ENCODE measurements at regions not wholly inside any gene's neighbourhood (a gene's known extent, or its start where the extent isn't known, plus 50 kb on each side); places are given as distances from the start of the nearest gene placed in this dataset.
"Not testable (repeated sequence)": the region's sequence is repeated elsewhere in the genome, so short reads cannot be mapped to it uniquely, and the experiment has no call there.

GRCh38 chr6:153449279-153449678 is 318.2 kb upstream of the RGS17 start:
- Histone ChIP-seq H2BK120ac (ENCODE audit: low read depth, low read length) (no peak overlapping the region), H4K5ac (ENCODE audit: low read length) (no peak overlapping the region), H3K4me2 (ENCODE audit: low read length) (no peak overlapping the region), H2BK15ac (replicated peaks; ENCODE audit: low read depth) (no peak overlapping the region), H3K4ac (ENCODE audit: low read depth, low read length) (no peak overlapping the region), H3K36me3 (ENCODE audit: control insufficient read depth, insufficient read depth, low read length) (no peaks in the 10 kb centered on the region), H3K79me2 (ENCODE audit: control insufficient read depth, insufficient read depth, low read length) (no peaks in the 10 kb centered on the region), H3K18ac (ENCODE audit: low read length) (no peak overlapping the region), H3K56ac (ENCODE audit: low read length) (peak overlapping the region; percentile 42), H3K4me1 (ENCODE audit: control insufficient read depth, low read depth, low read length) (no peaks in the 10 kb centered on the region), H3K4me3 (ENCODE audit: low read length) (no peak overlapping the region), H3K27me3 (ENCODE audit: insufficient read depth, low read length, poor library complexity) (no peaks in the 10 kb centered on the region), H4K8ac (ENCODE audit: low read depth, low read length) (no peak overlapping the region), H3K9ac (ENCODE audit: low read length) (no peak overlapping the region), H3K23ac (ENCODE audit: low read length) (no peak overlapping the region), H2AK5ac (ENCODE audit: low read length) (no peak overlapping the region), H3K79me1 (ENCODE audit: low read length) (no peaks in the 10 kb centered on the region), H3K27ac (ENCODE audit: low read depth, low read length) (no peak overlapping the region), H2BK5ac (ENCODE audit: low read length) (no peak overlapping the region)
- no peak for DNase-seq

- not testable (repeated sequence) for H3K23ac ChIP-seq (ENCODE audit: low read length); H3K9ac ChIP-seq (ENCODE audit: low read length); H2AK5ac ChIP-seq (ENCODE audit: low read length); H3K4me3 ChIP-seq (ENCODE audit: low read length); H2BK120ac ChIP-seq (ENCODE audit: low read depth, low read length); H3K56ac ChIP-seq (ENCODE audit: low read length); H4K8ac ChIP-seq (ENCODE audit: low read depth, low read length); H2BK15ac ChIP-seq (replicated peaks; ENCODE audit: low read depth); H3K79me1 ChIP-seq (ENCODE audit: low read length); H3K18ac ChIP-seq (ENCODE audit: low read length); H3K27me3 ChIP-seq (ENCODE audit: insufficient read depth, low read length, poor library complexity); H3K79me2 ChIP-seq (ENCODE audit: control insufficient read depth, insufficient read depth, low read length); H3K4me1 ChIP-seq (ENCODE audit: control insufficient read depth, low read depth, low read length); H3K4ac ChIP-seq (ENCODE audit: low read depth, low read length); H3K4me2 ChIP-seq (ENCODE audit: low read length); H3K36me3 ChIP-seq (ENCODE audit: control insufficient read depth, insufficient read depth, low read length); H4K5ac ChIP-seq (ENCODE audit: low read length); H2BK5ac ChIP-seq (ENCODE audit: low read length)
- no CpG with 5 or more reads among the region's 2 CpGs for WGBS (ENCODE audit: extremely low coverage, insufficient coverage, low lambda C conversion rate)
- peak; percentile 66 for DNase-seq
- peak overlapping the region; percentile 87 for H3K27ac ChIP-seq (ENCODE audit: low read depth, low read length)
Measured at GRCh38 chr6:153442749-153443148, 311.7 kb upstream of the RGS17 start.

GRCh38 chr6:153442096-153442495 is 311.0 kb upstream of the RGS17 start:
- Histone ChIP-seq H3K18ac (ENCODE audit: low read length) (peak overlapping the region; percentile 95), H3K4me2 (ENCODE audit: low read length) (no peak overlapping the region), H2AK5ac (ENCODE audit: low read length) (no peak overlapping the region), H3K23ac (ENCODE audit: low read length) (no peak overlapping the region), H4K5ac (ENCODE audit: low read length) (no peak overlapping the region), H3K36me3 (ENCODE audit: control insufficient read depth, insufficient read depth, low read length) (no peaks in the 10 kb centered on the region), H3K4me3 (ENCODE audit: low read length) (no peak overlapping the region), H3K79me1 (ENCODE audit: low read length) (no peaks in the 10 kb centered on the region), H3K56ac (ENCODE audit: low read length) (peak overlapping the region; percentile 69), H3K4ac (ENCODE audit: low read depth, low read length) (peak overlapping the region; percentile 91), H3K4me1 (ENCODE audit: control insufficient read depth, low read depth, low read length) (peaks cover 2% of the 10 kb centered on the region), H3K27me3 (ENCODE audit: insufficient read depth, low read length, poor library complexity) (no peaks in the 10 kb centered on the region), H3K79me2 (ENCODE audit: control insufficient read depth, insufficient read depth, low read length) (no peaks in the 10 kb centered on the region), H3K27ac (ENCODE audit: low read depth, low read length) (peak overlapping the region; percentile 96), H2BK120ac (ENCODE audit: low read depth, low read length) (no peak overlapping the region), H2BK5ac (ENCODE audit: low read length) (peak overlapping the region; percentile 89), H2BK15ac (replicated peaks; ENCODE audit: low read depth) (peak overlapping the region; percentile 78), H3K9ac (ENCODE audit: low read length) (no peak overlapping the region), H4K8ac (ENCODE audit: low read depth, low read length) (no peak overlapping the region)
- peak; percentile 87 for DNase-seq
- no CpG with 5 or more reads among the region's 2 CpGs for WGBS (ENCODE audit: extremely low coverage, insufficient coverage, low lambda C conversion rate)

DNA sequence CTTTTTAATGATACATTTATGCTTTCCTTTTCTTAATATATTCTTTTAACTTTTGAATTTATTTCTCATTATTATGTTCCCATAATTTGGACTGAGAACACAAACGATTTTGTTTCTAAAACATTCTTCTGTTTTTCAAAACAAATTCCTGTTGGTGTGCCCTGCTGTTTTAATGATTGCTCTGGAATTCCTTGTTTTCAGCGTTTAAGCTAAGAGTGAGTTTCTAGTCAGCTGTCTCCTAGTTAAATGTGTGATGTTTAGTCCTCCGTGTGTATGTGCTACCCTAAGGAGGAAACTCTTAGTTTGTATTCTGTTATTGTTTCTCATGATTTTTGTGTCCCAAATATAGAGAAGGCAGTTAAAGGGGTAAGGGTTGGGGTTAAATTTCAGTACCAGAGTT is 306.1 kb upstream of the RGS17 start:
- no peak overlapping the region for H3K4me2 ChIP-seq (ENCODE audit: low read length)
- no peaks in the 10 kb centered on the region for H3K79me1 ChIP-seq (ENCODE audit: low read length)
- H3K36me3 ChIP-seq (ENCODE audit: control insufficient read depth, insufficient read depth, low read length): no peaks in the 10 kb centered on the region
- no peaks in the 10 kb centered on the region for H3K27me3 ChIP-seq (ENCODE audit: insufficient read depth, low read length, poor library complexity)
- no peak overlapping the region for H2BK15ac ChIP-seq (replicated peaks; ENCODE audit: low read depth)
- H3K79me2 ChIP-seq (ENCODE audit: control insufficient read depth, insufficient read depth, low read length): no peaks in the 10 kb centered on the region
- no peak overlapping the region for H3K27ac ChIP-seq (ENCODE audit: low read depth, low read length)
- no peak overlapping the region for H2BK5ac ChIP-seq (ENCODE audit: low read length)
- H3K4ac ChIP-seq (ENCODE audit: low read depth, low read length): no peak overlapping the region
- no peak overlapping the region for H3K9ac ChIP-seq (ENCODE audit: low read length)
- H3K18ac ChIP-seq (ENCODE audit: low read length): no peak overlapping the region
- no peak overlapping the region for H2BK120ac ChIP-seq (ENCODE audit: low read depth, low read length)
- H4K8ac ChIP-seq (ENCODE audit: low read depth, low read length): no peak overlapping the region
- H3K4me3 ChIP-seq (ENCODE audit: low read length): no peak overlapping the region
- H3K23ac ChIP-seq (ENCODE audit: low read length): no peak overlapping the region
- no peak overlapping the region for H3K56ac ChIP-seq (ENCODE audit: low read length)
- H4K5ac ChIP-seq (ENCODE audit: low read length): no peak overlapping the region
- H3K4me1 ChIP-seq (ENCODE audit: control insufficient read depth, low read depth, low read length): peaks cover 2% of the 10 kb centered on the region
- no CpG with 5 or more reads among the region's 3 CpGs for WGBS (ENCODE audit: extremely low coverage, insufficient coverage, low lambda C conversion rate)
- peak; percentile 74 for DNase-seq
- H2AK5ac ChIP-seq (ENCODE audit: low read length): no peak overlapping the region

GRCh38 chr6:153436351-153436750 is 305.3 kb upstream of the RGS17 start:
- H3K18ac ChIP-seq (ENCODE audit: low read length): peak overlapping the region; percentile 94
- H3K36me3 ChIP-seq (ENCODE audit: control insufficient read depth, insufficient read depth, low read length): no peaks in the 10 kb centered on the region
- WGBS (ENCODE audit: extremely low coverage, insufficient coverage, low lambda C conversion rate): no CpG with 5 or more reads among the region's 5 CpGs
- peak overlapping the region; percentile 44 for H3K56ac ChIP-seq (ENCODE audit: low read length)
- H3K23ac ChIP-seq (ENCODE audit: low read length): no peak overlapping the region
- no peak overlapping the region for H3K4me2 ChIP-seq (ENCODE audit: low read length)
- H3K79me1 ChIP-seq (ENCODE audit: low read length): no peaks in the 10 kb centered on the region
- no peak overlapping the region for H4K5ac ChIP-seq (ENCODE audit: low read length)
- no peaks in the 10 kb centered on the region for H3K27me3 ChIP-seq (ENCODE audit: insufficient read depth, low read length, poor library complexity)
- no peak overlapping the region for H3K27ac ChIP-seq (ENCODE audit: low read depth, low read length)
- H2AK5ac ChIP-seq (ENCODE audit: low read length): no peak overlapping the region
- no peaks in the 10 kb centered on the region for H3K79me2 ChIP-seq (ENCODE audit: control insufficient read depth, insufficient read depth, low read length)
- H3K4ac ChIP-seq (ENCODE audit: low read depth, low read length): peak overlapping the region; percentile 79
- no peak overlapping the region for H2BK5ac ChIP-seq (ENCODE audit: low read length)
- H4K8ac ChIP-seq (ENCODE audit: low read depth, low read length): no peak overlapping the region
- no peak overlapping the region for H2BK15ac ChIP-seq (replicated peaks; ENCODE audit: low read depth)
- H3K4me3 ChIP-seq (ENCODE audit: low read length): no peak overlapping the region
- no peaks in the 10 kb centered on the region for H3K4me1 ChIP-seq (ENCODE audit: control insufficient read depth, low read depth, low read length)
- no peak overlapping the region for H2BK120ac ChIP-seq (ENCODE audit: low read depth, low read length)
- no peak overlapping the region for H3K9ac ChIP-seq (ENCODE audit: low read length)
- peak; percentile 27 for DNase-seq

DNA sequence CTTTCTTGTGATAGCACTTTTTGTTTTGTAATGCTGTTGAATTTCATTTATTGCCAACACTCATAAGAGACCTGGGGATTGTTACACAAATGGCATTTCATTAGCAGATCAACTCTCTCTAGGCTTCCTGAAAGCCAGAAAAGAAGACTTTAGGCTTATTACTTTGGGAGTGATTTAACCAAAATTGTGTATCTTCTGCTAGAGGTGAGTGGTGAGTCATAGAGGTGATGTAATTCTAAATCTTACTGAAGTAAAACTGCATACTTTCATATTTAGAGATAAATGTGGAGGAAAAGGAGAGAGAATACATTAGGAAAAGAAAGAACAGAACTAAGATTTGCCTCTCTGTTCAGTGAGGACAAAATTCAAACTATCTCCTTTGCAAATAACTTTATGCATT is 304.7 kb upstream of the RGS17 start:
- H3K18ac ChIP-seq (ENCODE audit: low read length): no peak overlapping the region
- no peak overlapping the region for H4K8ac ChIP-seq (ENCODE audit: low read depth, low read length)
- no peaks in the 10 kb centered on the region for H3K4me1 ChIP-seq (ENCODE audit: control insufficient read depth, low read depth, low read length)
- no peak overlapping the region for H2BK120ac ChIP-seq (ENCODE audit: low read depth, low read length)
- H3K4ac ChIP-seq (ENCODE audit: low read depth, low read length): no peak overlapping the region
- H3K79me1 ChIP-seq (ENCODE audit: low read length): no peaks in the 10 kb centered on the region
- H2BK15ac ChIP-seq (replicated peaks; ENCODE audit: low read depth): peak overlapping the region; percentile 12
- H3K79me2 ChIP-seq (ENCODE audit: control insufficient read depth, insufficient read depth, low read length): no peaks in the 10 kb centered on the region
- no peak overlapping the region for H3K27ac ChIP-seq (ENCODE audit: low read depth, low read length)
- DNase-seq: no peak
- H2BK5ac ChIP-seq (ENCODE audit: low read length): no peak overlapping the region
- H3K36me3 ChIP-seq (ENCODE audit: control insufficient read depth, insufficient read depth, low read length): no peaks in the 10 kb centered on the region
- no peak overlapping the region for H3K4me2 ChIP-seq (ENCODE audit: low read length)
- H3K27me3 ChIP-seq (ENCODE audit: insufficient read depth, low read length, poor library complexity): no peaks in the 10 kb centered on the region
- no peak overlapping the region for H3K56ac ChIP-seq (ENCODE audit: low read length)
- no peak overlapping the region for H3K9ac ChIP-seq (ENCODE audit: low read length)
- no peak overlapping the region for H3K4me3 ChIP-seq (ENCODE audit: low read length)
- H4K5ac ChIP-seq (ENCODE audit: low read length): no peak overlapping the region
- H2AK5ac ChIP-seq (ENCODE audit: low read length): no peak overlapping the region
- no peak overlapping the region for H3K23ac ChIP-seq (ENCODE audit: low read length)

All from mesendoderm (in vitro differentiated cells).